Rectal smooth muscle tissue (tissue), 1 donor: ENCODE measurements at regions not wholly inside any gene's neighbourhood (a gene's known extent, or its start where the extent isn't known, plus 50 kb on each side); places are given as distances from the start of the nearest gene placed in this dataset.

Source experiments
- H3K27ac ChIP-seq: one replicate; pipeline ENCODE4 v1.7.0; 2013; ENCODE audit warnings: low read depth, low read length, inconsistent platforms
- H3K27me3 ChIP-seq: one replicate; pipeline ENCODE4 v1.7.0; 2013; ENCODE audit warnings: low read length; ENCODE audit not compliant: control insufficient read depth, insufficient read depth
- H3K36me3 ChIP-seq: one replicate; pipeline ENCODE4 v1.7.0; 2013; ENCODE audit warnings: low read length; ENCODE audit not compliant: control insufficient read depth, insufficient read depth
- H3K4me1 ChIP-seq: one replicate; pipeline ENCODE4 v1.7.0; 2013; ENCODE audit warnings: low read length; ENCODE audit not compliant: control insufficient read depth, insufficient read depth
- H3K4me3 ChIP-seq: one replicate; pipeline ENCODE4 v1.7.0; 2013; ENCODE audit warnings: low read length
- H3K9ac ChIP-seq: one replicate; pipeline ENCODE4 v1.7.0; 2013; ENCODE audit warnings: low read length

DNA sequence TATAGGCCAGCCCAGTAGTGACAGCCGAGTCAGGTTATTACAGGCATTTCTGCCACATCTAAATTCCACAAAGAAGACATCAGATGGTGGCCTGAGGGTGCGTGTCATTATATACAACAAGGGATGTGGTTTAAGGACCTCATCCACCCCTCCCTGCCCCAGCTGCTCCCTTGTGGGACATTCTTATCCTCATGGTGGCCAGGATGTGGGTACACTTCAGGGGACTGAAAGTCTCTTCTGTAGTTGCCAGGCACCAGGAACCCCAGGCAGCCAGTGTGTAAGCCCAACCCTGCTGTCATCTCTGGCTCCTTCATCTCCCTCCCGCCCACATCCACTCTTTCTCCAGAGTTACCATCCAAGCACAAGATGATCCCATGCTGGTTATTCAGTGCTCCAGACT, 224.9 kb upstream of the TOPAZ1 start:
- H3K36me3 ChIP-seq = no peaks in the 10 kb centered on the region
- H3K27ac ChIP-seq = no peak overlapping the region
- H3K4me3 ChIP-seq = no peak overlapping the region
- H3K9ac ChIP-seq = no peak overlapping the region
- peaks cover under 1% of the 10 kb centered on the region for H3K27me3 ChIP-seq
- H3K4me1 ChIP-seq = no peaks in the 10 kb centered on the region

DNA sequence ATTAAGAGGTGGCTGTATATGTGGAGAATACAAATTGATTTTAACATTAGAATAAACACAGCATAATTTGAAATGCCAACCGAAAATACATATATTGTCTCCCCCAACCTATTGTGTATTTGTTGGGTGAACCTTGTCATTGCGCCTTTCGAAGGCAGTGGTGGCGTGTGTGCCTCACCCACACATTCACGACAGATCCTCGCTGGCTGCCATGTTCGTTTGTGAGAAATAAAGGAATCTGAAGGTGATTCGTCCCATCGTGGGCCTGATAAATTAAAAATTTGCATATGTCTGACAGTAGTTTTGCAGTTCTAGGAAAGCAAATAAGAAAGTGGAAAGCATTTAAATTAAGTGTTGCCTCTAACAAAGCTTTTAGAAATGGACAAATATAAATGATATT, 222.8 kb upstream of the TOPAZ1 start:
- no peaks in the 10 kb centered on the region for H3K4me1 ChIP-seq
- no peaks in the 10 kb centered on the region for H3K36me3 ChIP-seq
- peaks cover 1% of the 10 kb centered on the region for H3K27me3 ChIP-seq
- no peak overlapping the region for H3K4me3 ChIP-seq
- H3K27ac ChIP-seq = no peak overlapping the region
- H3K9ac ChIP-seq = no peak overlapping the region

DNA sequence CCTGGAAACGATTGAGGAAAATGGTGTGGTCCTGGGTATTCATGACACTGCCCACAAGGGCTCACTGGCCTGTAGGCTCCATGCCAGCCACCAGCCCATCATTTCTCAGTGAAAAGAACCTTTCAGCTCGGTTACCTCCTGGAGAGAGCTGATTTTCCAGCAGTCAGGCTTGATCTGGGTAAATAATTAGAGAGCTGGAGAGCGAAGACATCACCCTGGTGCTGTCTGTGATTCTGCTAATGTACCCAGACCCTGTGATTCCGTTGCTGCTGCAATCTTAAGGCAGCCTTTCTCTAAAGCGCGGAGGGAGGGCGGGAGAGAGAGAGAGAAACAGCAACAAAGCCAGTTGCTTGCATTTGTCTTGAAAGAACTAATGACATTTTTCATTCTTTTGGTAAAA, 221.9 kb upstream of the TOPAZ1 start:
- Histone ChIP-seq H3K4me1 (no peaks in the 10 kb centered on the region), H3K4me3 (no peak overlapping the region), H3K27me3 (peaks cover 1% of the 10 kb centered on the region), H3K9ac (no peak overlapping the region), H3K36me3 (no peaks in the 10 kb centered on the region), H3K27ac (no peak overlapping the region)

DNA sequence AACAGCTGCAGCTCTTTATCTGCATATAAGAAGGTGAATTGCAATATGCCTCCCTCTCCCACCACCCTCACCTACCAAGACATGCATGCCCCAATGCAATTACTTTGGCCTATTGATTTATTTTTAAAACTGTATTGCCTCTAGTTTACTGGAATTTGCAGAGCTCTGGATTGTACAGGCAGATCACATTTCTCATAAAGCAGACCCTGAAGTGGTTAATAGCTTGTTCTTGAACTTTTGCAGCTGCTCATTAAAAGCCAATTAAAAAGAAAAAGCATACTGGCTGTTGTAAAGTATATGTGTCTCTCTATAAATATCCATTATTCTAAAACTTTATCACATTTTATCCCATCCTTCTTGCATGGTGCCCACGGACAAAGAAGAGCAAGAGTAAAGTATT, 221.5 kb upstream of the TOPAZ1 start:
- H3K36me3 ChIP-seq = no peaks in the 10 kb centered on the region
- no peak overlapping the region for H3K27ac ChIP-seq
- no peak overlapping the region for H3K4me3 ChIP-seq
- H3K27me3 ChIP-seq = peaks cover 1% of the 10 kb centered on the region
- no peak overlapping the region for H3K9ac ChIP-seq
- H3K4me1 ChIP-seq = no peaks in the 10 kb centered on the region

DNA sequence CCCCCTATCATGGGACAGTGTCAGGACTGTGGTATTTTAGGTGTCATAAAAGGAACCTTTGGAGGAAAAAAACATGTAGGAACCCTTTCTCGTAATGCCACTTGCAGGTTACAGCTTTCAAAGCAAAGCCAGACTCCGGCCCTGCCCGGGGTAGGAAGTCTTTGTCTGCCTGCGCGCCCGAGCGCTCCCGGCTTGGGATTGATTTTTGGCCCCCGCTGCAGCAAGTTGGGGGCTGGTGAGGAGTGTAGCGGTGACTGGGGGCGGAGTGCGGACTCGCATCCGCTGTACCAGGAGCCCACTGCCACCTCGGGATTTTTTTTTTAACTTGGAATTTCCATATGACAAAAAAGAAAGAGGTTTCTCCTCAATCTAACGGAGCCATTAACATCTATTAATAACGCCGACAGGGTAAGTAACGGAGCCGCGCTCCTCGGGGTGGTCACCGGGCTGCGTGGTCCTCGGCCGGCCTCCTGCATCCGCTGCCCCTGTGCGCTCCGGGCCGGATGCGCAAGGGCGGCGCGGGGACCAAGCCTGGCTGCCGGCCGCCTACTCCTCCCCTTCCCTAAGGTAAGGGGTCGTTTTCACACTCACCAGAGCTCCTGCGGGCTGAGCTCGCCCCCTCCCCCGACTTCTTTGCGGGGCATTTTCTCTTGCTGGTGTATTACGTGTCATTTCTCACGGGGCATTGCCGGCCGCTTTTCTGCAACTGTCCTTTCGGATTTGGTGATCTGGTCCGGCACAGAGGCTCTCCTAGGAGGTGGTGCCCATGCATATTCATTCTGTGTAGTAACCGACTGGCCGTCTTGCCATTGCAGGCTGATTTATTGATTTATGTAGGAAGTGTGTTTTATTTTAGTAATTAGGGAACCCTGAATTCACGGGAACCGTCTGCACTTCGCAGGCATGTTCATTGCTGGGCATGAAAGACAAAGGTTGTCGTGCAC, 219.8 kb upstream of the TOPAZ1 start:
- no peaks in the 10 kb centered on the region for H3K4me1 ChIP-seq
- H3K9ac ChIP-seq = no peak overlapping the region
- no peaks in the 10 kb centered on the region for H3K36me3 ChIP-seq
- H3K4me3 ChIP-seq = peak overlapping the region; percentile 33
- H3K27ac ChIP-seq = no peak overlapping the region
- H3K27me3 ChIP-seq = peaks cover 1% of the 10 kb centered on the region

DNA sequence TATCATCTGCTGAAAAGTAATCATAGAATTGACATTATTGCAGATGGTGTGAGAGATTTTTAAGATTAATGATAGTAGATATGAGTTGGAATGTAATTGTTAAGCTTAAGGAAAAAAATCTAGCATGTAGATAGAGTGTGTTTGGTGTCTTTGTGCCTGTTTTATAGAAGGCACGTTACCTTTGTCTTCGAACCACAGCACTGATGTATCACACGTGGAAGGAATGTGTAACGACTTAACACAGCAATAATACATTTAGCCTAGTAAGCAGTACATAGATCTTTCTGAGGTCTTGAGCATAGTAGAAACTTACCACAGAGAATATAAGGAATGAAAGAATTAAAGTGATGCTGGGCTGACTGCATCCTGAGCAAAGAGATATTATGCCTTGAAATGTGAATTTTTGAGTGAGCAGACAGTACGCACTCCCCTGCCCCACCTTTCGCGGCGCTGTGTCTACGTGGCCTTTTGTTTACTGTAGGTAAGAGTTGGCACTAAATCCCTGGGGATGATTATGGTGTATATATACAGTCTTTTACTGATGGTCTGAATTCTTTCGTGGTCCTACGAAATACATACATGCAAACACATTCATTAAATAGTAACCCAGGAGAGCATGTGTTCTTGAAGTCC, 217.6 kb upstream of the TOPAZ1 start:
- H3K27me3 ChIP-seq = peaks cover 1% of the 10 kb centered on the region

DNA sequence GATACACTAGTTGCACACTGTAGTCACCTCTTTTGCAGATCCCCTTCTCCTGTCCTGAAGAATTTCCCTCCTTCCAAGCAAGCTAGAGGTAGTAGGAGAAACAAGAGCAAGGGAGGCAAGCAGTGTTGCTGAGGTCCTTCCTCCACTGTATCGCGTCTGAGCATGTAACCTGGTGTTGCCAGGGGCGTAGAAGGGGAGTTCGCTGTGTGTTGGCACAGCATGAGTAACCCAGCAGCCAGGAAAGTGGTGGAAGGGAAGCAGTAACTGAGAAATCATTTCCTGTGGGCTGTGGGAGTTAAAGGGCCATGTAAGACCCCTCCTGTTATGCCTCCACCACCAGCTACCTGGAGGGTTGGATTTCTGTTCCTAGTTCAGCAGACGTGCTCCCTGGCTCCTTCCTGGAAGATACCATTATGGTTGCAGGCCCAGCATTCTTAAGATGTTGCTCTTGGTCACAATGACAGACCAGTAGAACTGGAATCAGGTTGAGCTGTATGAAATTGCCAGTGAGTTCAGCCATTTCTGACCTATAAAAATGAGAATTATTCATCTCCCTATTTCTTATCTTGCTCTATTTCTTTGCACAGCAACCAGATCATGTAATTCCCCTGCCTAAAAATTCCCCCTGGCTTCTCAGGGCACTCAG, 215.3 kb upstream of the TOPAZ1 start:
- H3K4me1 ChIP-seq = no peaks in the 10 kb centered on the region
- no peak overlapping the region for H3K4me3 ChIP-seq
- H3K27me3 ChIP-seq = peaks cover 1% of the 10 kb centered on the region
- no peak overlapping the region for H3K9ac ChIP-seq
- no peaks in the 10 kb centered on the region for H3K36me3 ChIP-seq
- no peak overlapping the region for H3K27ac ChIP-seq

More for the DNA sequence above, 217.6 kb upstream of the TOPAZ1 start:
- Histone ChIP-seq H3K36me3 (no peaks in the 10 kb centered on the region), H3K27ac (no peak overlapping the region), H3K9ac (no peak overlapping the region), H3K4me1 (no peaks in the 10 kb centered on the region), H3K4me3 (no peak overlapping the region)

DNA sequence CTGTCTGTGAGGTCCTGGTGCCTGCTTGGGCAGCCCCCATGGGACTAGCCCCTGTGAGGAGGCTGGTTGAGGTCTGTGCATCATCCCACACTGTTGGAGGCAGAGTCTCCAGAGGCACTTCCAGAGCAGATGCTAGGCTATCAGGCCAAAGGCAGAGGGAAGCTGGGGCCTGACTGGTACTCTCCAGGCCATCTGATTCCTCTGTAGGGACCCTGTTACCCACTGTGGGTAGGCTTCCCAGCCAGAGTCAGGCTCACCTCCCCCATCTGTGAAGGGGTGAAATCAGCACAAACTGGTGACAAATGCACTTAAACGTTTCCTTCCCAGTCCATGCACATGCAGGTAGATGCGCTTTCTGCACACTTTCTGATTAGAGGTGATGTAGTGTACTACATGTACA, 212.6 kb upstream of the TOPAZ1 start:
- Histone ChIP-seq H3K4me1 (no peaks in the 10 kb centered on the region), H3K36me3 (no peaks in the 10 kb centered on the region), H3K27ac (no peak overlapping the region), H3K4me3 (no peak overlapping the region), H3K27me3 (no peaks in the 10 kb centered on the region), H3K9ac (no peak overlapping the region)

DNA sequence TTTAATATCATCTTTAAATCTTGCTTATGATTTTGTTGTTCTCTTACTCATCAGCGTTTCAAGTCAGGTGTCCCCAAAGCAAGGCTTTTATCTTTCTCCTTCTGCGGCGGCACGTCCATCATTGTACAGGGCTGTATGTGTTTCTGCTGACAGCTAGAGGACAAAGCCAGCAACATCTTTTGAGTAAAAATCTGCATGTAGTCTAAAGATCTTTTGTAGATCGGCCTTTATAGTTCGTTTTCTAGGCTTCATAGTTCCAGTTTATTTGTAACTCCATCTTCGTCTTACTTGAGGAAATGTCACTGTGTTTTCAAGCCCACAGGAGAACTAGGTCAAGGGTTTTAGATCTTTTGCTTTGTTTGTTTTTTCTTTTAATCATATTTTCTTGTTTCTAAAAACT, 211.4 kb upstream of the TOPAZ1 start:
- H3K4me1 ChIP-seq = no peaks in the 10 kb centered on the region
- H3K27me3 ChIP-seq = no peaks in the 10 kb centered on the region
- H3K9ac ChIP-seq = no peak overlapping the region
- no peak overlapping the region for H3K4me3 ChIP-seq
- H3K36me3 ChIP-seq = no peaks in the 10 kb centered on the region
- no peak overlapping the region for H3K27ac ChIP-seq

DNA sequence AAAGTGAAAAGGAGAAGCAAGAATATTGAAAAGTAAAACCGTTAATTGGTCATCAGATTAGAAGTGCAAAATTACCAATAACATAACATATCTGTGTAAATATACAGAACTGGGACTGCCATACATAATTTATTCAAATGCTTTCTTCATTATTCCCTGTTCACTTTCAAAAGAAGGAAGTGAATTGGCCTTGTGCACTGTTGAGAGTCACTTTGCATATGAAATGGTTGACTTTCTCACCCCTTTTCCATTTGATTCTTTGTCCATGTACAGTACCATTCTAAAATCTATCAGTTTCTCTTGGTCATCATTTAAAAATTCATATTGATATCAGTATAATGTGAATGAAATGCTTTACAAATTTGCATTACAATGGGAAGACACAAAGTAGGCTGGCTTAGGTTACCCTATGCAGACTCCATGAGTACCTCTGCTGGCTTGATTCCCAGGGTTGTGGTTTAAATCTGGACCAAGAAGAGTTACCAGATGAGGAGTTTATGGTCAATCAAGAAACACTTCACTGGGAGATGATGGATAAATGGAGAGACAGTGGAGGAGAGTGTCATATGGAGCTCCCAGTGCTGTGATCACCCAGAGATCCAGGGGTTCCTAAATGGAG, 210.9 kb upstream of the TOPAZ1 start:
- no peak overlapping the region for H3K4me3 ChIP-seq
- H3K9ac ChIP-seq = no peak overlapping the region
- no peak overlapping the region for H3K27ac ChIP-seq
- H3K36me3 ChIP-seq = no peaks in the 10 kb centered on the region
- no peaks in the 10 kb centered on the region for H3K4me1 ChIP-seq
- H3K27me3 ChIP-seq = no peaks in the 10 kb centered on the region

DNA sequence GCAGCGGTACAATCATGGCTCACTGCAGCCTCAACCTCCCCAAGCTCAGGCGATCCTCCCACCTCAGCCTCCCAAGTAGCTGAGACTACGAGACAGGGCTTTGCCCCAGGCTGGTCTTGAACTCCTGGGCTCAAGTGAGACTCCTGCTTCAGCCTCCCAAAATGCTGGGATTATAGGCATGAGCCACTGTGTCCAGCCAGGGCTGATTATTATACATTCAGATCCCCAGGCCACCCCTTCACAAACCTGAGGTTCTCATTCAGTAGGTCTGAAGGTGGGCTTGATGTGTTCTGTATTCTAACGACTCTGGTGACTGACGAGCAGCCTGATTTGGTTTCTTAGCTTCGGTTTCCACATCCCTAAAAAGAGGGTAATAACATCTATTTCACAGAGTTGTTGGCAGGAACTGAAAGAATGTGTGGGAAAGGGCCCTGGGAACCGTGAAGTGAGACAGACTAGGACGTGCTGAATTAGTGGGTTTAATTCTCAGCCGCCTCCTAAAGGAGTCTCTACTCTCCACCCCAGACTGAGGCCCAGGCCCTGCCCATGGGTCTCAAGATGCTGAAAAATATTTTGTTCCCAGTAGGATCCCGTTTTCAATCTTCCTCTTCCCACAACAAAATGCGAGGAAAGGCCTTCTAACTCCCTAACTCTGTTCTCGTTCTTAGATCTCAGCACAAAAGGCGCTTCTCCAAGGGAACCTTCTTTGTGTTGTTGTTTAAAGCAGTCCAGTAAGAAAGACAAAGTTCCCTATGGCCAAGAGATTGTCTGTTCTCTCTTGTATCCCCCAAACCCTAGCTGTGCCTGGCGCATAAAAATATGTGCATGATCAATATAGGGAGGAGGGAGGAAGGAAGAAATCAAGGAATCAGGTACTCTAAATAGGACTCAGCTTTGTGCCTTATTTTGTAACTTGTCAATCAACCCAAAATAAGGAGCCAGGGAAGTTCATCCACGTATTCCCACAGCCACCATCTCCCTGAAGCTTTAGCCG, 210.0 kb upstream of the TOPAZ1 start:
- H3K4me1 ChIP-seq = no peaks in the 10 kb centered on the region
- H3K27ac ChIP-seq = no peak overlapping the region
- H3K27me3 ChIP-seq = no peaks in the 10 kb centered on the region
- no peak overlapping the region for H3K4me3 ChIP-seq
- H3K36me3 ChIP-seq = no peaks in the 10 kb centered on the region
- no peak overlapping the region for H3K9ac ChIP-seq
